NB4 (cell line): ENCODE measurements at regions not wholly inside any gene's neighbourhood (a gene's known extent, or its start where the extent isn't known, plus 50 kb on each side); places are given as distances from the start of the nearest gene placed in this dataset.

Experiments used
- DNase-seq: peaks from one replicate; pipeline ENCODE4 v3.0.0; 2010; ENCODE audit warnings: low read depth
- H3K4me3 ChIP-seq: one replicate; pipeline ENCODE4 v1.5.1; 2011; ENCODE audit warnings: mild to moderate bottlenecking, low read depth, low read length, moderate library complexity
- MYC ChIP-seq: IDR thresholded peaks from 2 replicates; pipeline ENCODE4 v1.6.1; 2011; ENCODE audit warnings: low read depth, low read length
- POLR2A ChIP-seq: IDR thresholded peaks from 2 replicates; pipeline ENCODE4 v1.6.1; 2011; ENCODE audit warnings: mild to moderate bottlenecking; ENCODE audit not compliant: insufficient read length; ENCODE audit errors: extremely low read depth
- TF ChIP-seq, protein P1 (sequence below): IDR thresholded peaks from 2 replicates; pipeline ENCODE4 v1.6.1; 2011; ENCODE audit warnings: low read depth, low read length
- TF ChIP-seq, protein P2 (sequence below): IDR thresholded peaks from one replicate; pipeline ENCODE4 v1.5.1; 2012; ENCODE audit warnings: low read depth, low read length

GRCh38 chr10:57367412-57367811 is 900.3 kb downstream of the IPMK start:
- TF ChIP-seq, protein P1, sequence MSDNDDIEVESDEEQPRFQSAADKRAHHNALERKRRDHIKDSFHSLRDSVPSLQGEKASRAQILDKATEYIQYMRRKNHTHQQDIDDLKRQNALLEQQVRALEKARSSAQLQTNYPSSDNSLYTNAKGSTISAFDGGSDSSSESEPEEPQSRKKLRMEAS: no peak
- TF ChIP-seq MYC: no peak
- TF ChIP-seq, protein P2, sequence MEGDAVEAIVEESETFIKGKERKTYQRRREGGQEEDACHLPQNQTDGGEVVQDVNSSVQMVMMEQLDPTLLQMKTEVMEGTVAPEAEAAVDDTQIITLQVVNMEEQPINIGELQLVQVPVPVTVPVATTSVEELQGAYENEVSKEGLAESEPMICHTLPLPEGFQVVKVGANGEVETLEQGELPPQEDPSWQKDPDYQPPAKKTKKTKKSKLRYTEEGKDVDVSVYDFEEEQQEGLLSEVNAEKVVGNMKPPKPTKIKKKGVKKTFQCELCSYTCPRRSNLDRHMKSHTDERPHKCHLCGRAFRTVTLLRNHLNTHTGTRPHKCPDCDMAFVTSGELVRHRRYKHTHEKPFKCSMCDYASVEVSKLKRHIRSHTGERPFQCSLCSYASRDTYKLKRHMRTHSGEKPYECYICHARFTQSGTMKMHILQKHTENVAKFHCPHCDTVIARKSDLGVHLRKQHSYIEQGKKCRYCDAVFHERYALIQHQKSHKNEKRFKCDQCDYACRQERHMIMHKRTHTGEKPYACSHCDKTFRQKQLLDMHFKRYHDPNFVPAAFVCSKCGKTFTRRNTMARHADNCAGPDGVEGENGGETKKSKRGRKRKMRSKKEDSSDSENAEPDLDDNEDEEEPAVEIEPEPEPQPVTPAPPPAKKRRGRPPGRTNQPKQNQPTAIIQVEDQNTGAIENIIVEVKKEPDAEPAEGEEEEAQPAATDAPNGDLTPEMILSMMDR: no peak
- TF ChIP-seq POLR2A: no peak
- H3K4me3 ChIP-seq: no peak overlapping the region
- DNase-seq: no peak

DNA sequence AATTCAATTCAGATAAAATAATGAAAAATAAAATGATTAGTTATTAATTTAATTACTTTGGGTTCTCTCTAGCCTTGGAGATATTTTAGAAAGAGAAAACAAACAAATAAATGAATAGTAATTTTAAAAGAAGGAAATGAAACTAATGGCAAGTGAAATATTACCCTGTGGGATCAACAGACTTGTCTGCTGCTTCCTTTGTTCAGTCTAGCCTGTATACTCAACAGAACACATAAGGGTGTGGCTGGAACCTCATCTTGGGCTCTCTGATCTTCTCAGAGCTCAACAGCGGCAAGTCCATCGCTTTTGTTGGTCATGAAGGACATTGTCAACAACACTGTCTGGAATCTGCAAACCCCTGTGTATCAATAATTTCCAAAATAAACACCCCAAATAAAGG is 904.9 kb downstream of the IPMK start:
- DNase-seq: no peak
- TF ChIP-seq POLR2A: no peak
- H3K4me3 ChIP-seq: no peak overlapping the region

- TF ChIP-seq, protein P2: no peak
- TF ChIP-seq MYC (no peak), POLR2A (no peak)
- TF ChIP-seq, protein P1: no peak
- no peak for DNase-seq
- no peak overlapping the region for H3K4me3 ChIP-seq
These were observed 914.2 kb downstream of the IPMK start for GRCh38 chr10:57353403-57354003.

GRCh38 chr10:57351076-57351475 is 916.6 kb downstream of the IPMK start:
- no peak overlapping the region for H3K4me3 ChIP-seq
- TF ChIP-seq, protein P2: no peak
- TF ChIP-seq MYC (no peak), POLR2A (no peak)
- TF ChIP-seq, protein P1: no peak
- DNase-seq: no peak

DNA sequence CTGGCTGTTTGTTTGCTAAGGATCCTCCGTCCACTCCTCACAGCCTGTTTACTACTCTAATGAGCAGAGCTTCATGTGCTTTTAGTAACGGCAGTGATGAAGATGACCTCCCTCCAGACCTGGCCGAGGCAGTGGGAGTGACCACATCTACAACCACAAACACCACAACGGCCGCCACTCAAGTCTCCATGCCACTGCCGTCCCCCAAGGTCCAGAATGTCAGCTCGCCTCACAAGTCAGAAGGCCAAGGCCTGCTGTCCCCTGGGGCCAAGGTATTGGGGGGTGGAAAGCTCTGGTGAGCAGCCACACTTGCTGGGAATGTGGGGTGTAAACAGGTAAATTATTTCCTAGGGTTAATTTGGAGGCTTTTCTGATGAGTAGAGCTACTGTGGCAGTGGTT is 926.4 kb downstream of the IPMK start:
- TF ChIP-seq, protein P1: no peak
- TF ChIP-seq, protein P2: no peak
- no peak for TF ChIP-seq POLR2A
- no peak for TF ChIP-seq MYC
- DNase-seq: no peak
- H3K4me3 ChIP-seq: no peak overlapping the region

DNA sequence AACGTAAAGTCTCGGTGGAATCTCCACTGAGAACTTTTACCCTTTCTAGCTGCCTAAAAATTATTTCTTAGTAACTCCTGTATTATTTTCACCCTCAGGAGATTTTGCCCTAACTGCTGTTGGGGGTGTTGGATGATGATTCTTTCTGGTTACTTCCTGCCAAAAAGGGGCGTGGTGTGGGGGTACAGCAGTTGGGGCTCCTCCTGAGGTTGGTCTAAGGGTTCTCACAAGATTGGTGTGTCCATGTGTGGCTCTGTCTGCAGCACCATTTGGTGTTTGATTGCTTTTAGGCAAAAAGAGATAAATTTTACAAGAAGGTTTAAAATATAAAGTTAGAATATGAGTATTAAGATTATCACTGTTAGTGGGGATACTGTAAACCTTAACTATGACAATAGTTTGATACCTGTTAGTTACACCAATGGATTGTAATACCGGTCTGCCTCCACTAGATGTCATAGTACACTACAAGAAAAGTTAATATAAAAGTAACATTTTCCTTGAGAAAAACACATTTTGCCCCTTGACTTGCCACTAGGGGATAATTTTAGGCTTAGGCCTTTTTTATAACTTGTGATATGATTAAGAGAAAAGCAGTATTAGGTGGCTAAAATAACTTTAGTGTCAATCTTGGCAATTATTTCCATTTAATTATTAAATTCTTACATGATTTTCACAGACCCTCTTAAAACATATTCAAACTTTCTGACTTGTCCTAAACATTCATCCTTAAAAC is 928.7 kb downstream of the IPMK start:
- DNase-seq: peak; percentile 57
- TF ChIP-seq MYC (no peak), POLR2A (no peak)
- TF ChIP-seq, protein P2: peak; percentile 31
- TF ChIP-seq, protein P1: no peak

More for the DNA sequence above, 928.7 kb downstream of the IPMK start:
- H3K4me3 ChIP-seq: no peak overlapping the region
